HUES48 (cell line): ENCODE measurements at regions not wholly inside any gene's neighbourhood (a gene's known extent, or its start where the extent isn't known, plus 50 kb on each side); places are given as distances from the start of the nearest gene placed in this dataset.

Source experiments
- H3K27ac ChIP-seq: one replicate; pipeline ENCODE4 v1.7.0; 2013; ENCODE audit warnings: low read depth, low read length, inconsistent platforms
- H3K27me3 ChIP-seq: 2 replicates; pipeline ENCODE4 v1.6.1; 2013; ENCODE audit warnings: mild to moderate bottlenecking, low read length; ENCODE audit not compliant: control insufficient read depth, insufficient read depth
- H3K36me3 ChIP-seq: 2 replicates; pipeline ENCODE4 v1.6.1; 2013; ENCODE audit warnings: low read length; ENCODE audit not compliant: control insufficient read depth, insufficient read depth
- H3K4me1 ChIP-seq: 2 replicates; pipeline ENCODE4 v1.6.1; 2013; ENCODE audit warnings: mild to moderate bottlenecking, low read length; ENCODE audit not compliant: control insufficient read depth, insufficient read depth
- H3K4me3 ChIP-seq: 2 replicates; pipeline ENCODE4 v1.5.1; 2013; ENCODE audit warnings: mild to moderate bottlenecking, low read depth, low read length
- H3K9ac ChIP-seq: 2 replicates; pipeline ENCODE4 v1.6.1; 2013; ENCODE audit warnings: mild to moderate bottlenecking, low read depth, low read length, moderate library complexity
- H3K9me3 ChIP-seq: 2 replicates; pipeline ENCODE4 v1.6.1; 2013; ENCODE audit warnings: low read length; ENCODE audit not compliant: control insufficient read depth, insufficient read depth

GRCh38 chr18:10067670-10068659 is 154.1 kb downstream of the VAPA start:
- Histone ChIP-seq H3K27ac (no peak overlapping the region), H3K9ac (no peak overlapping the region), H3K4me1 (peaks cover 5% of the 10 kb centered on the region; the same call in 1 of the 2 replicates), H3K27me3 (no peaks in the 10 kb centered on the region), H3K4me3 (no peak overlapping the region), H3K9me3 (no peaks in the 10 kb centered on the region), H3K36me3 (no peaks in the 10 kb centered on the region)

- no peaks in the 10 kb centered on the region for H3K36me3 ChIP-seq
- H3K27me3 ChIP-seq: no peaks in the 10 kb centered on the region
- no peaks in the 10 kb centered on the region for H3K9me3 ChIP-seq
- H3K9ac ChIP-seq: no peak overlapping the region
- H3K4me1 ChIP-seq: peaks cover 5% of the 10 kb centered on the region; the same call in 1 of the 2 replicates
- no peak overlapping the region for H3K4me3 ChIP-seq
- no peak overlapping the region for H3K27ac ChIP-seq
Observed at GRCh38 chr18:10068766-10069567, 155.2 kb downstream of the VAPA start.

GRCh38 chr18:10070561-10071000 is 156.8 kb downstream of the VAPA start:
- H3K4me3 ChIP-seq: no peak overlapping the region
- H3K9ac ChIP-seq: no peak overlapping the region
- no peak overlapping the region for H3K27ac ChIP-seq
- H3K4me1 ChIP-seq: peaks cover 5% of the 10 kb centered on the region; the same call in 1 of the 2 replicates
- no peaks in the 10 kb centered on the region for H3K27me3 ChIP-seq
- no peaks in the 10 kb centered on the region for H3K36me3 ChIP-seq
- no peaks in the 10 kb centered on the region for H3K9me3 ChIP-seq

DNA sequence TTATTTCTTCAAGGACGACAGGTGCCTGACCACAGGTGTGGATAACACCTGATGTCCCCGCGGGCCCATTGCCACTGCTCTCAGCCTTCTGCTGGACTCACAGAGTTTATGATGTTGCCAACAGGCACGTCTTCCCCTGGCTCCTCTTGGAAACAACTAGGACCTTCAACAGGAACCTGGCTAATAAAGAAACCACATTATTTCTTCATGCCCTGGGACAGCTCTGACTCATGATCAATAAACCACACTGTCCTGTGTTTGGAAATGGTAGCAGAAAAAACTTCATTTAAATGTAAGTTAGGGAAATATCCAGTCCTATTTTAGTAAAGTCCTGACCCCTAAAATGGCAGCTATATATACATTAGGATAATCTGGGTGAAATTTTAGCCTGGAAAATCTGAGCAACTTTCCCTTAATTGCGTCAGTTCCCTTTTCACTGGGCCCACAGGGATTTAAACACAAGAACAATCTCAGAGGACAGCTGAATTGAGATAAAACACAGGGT is 158.9 kb downstream of the VAPA start:
- peaks cover 5% of the 10 kb centered on the region; the same call in 1 of the 2 replicates for H3K4me1 ChIP-seq
- H3K36me3 ChIP-seq: no peaks in the 10 kb centered on the region
- no peaks in the 10 kb centered on the region for H3K9me3 ChIP-seq
- H3K4me3 ChIP-seq: no peak overlapping the region
- no peak overlapping the region for H3K27ac ChIP-seq
- no peaks in the 10 kb centered on the region for H3K27me3 ChIP-seq
- H3K9ac ChIP-seq: no peak overlapping the region

DNA sequence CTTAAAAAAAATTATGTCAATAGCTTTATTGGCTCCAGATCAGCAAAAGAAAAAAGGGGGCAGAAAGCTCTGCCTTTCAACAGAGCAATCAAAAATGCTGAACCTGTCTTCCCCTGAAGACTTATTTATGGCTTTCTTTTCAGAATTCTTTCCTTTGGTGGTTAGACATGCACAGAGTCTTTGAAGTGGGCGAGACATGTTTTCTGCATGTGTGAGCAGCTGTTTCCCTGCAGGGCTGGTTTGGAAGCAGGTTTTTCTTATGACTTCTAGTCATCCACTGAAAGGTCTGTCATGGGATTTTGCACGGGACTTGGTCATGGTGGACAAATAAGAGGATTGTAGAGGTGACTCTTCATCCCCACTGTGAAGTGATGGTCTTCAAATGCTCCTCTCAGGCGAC is 160.3 kb downstream of the VAPA start:
- Histone ChIP-seq H3K4me1 (peaks cover 5% of the 10 kb centered on the region; the same call in 1 of the 2 replicates), H3K9ac (no peak overlapping the region), H3K27me3 (no peaks in the 10 kb centered on the region), H3K27ac (no peak overlapping the region), H3K4me3 (no peak overlapping the region), H3K9me3 (no peaks in the 10 kb centered on the region), H3K36me3 (no peaks in the 10 kb centered on the region)

DNA sequence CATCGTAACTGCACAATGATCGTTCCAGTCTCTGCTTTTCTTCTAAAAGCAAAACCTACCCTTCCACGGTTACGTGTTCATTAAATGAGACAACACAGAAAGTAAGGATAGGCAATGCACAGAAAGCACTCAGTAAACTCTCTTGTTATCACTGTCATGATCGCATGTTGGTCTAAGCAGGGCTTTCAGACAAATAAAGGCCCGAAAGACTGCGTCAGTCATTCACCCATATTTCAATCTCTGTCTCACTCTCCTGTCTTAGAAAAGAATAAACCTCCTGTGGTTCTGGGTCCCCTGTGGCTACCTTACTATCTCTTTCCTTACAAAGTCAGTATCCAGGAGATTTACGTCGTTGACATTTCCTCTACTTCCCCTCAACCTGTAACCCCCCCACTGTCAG is 160.9 kb downstream of the VAPA start:
- Histone ChIP-seq H3K9ac (no peak overlapping the region), H3K9me3 (no peaks in the 10 kb centered on the region), H3K4me3 (no peak overlapping the region), H3K27ac (no peak overlapping the region), H3K27me3 (no peaks in the 10 kb centered on the region), H3K36me3 (no peaks in the 10 kb centered on the region), H3K4me1 (peaks cover 5% of the 10 kb centered on the region; the same call in 1 of the 2 replicates)

- Histone ChIP-seq H3K36me3 (no peaks in the 10 kb centered on the region), H3K4me1 (no peaks in the 10 kb centered on the region), H3K4me3 (no peak overlapping the region), H3K9ac (no peak overlapping the region), H3K27ac (no peak overlapping the region), H3K9me3 (no peaks in the 10 kb centered on the region), H3K27me3 (no peaks in the 10 kb centered on the region)
Observed at GRCh38 chr18:10076502-10077030, 162.8 kb downstream of the VAPA start.

DNA sequence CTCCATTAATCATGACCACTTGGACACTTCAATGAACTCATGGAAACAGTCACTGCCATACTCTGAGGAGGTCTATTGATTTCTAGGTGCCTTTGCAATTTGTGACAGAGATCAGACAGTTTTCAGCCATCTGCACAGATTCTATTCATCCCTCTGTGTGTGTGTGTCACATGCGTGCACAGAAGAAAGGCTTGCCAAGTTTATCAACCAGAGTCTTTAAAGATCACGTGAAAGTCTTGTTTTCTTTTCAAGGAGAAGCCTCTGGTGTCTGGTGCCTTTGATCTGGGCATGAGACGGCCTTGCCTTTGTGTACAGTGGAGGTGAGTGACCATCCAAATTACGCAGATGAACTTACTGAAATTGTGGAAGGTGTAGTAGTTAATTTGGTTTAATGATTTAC is 164.2 kb downstream of the VAPA start:
- Histone ChIP-seq H3K36me3 (no peaks in the 10 kb centered on the region), H3K9me3 (peaks cover 5% of the 10 kb centered on the region), H3K4me3 (no peak overlapping the region), H3K9ac (no peak overlapping the region), H3K4me1 (no peaks in the 10 kb centered on the region), H3K27me3 (no peaks in the 10 kb centered on the region), H3K27ac (no peak overlapping the region)

DNA sequence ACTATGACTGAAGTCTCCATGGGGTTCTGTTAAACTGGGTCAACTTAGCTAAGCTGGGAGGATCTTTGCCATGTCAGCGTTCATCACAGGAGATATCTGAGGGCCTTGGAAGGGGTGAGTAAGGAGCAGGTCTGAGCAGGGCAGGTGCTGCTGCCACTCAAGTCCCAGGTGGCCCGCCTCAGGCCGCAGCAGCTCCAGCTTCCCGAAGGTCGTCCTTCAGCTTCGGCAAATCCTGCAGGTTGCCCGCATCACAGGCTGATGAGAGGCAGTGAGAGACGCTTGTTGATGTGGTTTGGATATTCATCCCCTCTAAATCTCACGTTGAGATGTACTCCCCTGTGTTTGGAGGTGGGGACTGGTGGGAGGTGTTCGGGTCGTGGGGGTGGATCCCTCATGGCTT is 166.6 kb downstream of the VAPA start:
- Histone ChIP-seq H3K9ac (no peak overlapping the region), H3K4me3 (no peak overlapping the region), H3K36me3 (no peaks in the 10 kb centered on the region), H3K27me3 (no peaks in the 10 kb centered on the region), H3K9me3 (peaks cover 11% of the 10 kb centered on the region), H3K27ac (no peak overlapping the region), H3K4me1 (no peaks in the 10 kb centered on the region)

DNA sequence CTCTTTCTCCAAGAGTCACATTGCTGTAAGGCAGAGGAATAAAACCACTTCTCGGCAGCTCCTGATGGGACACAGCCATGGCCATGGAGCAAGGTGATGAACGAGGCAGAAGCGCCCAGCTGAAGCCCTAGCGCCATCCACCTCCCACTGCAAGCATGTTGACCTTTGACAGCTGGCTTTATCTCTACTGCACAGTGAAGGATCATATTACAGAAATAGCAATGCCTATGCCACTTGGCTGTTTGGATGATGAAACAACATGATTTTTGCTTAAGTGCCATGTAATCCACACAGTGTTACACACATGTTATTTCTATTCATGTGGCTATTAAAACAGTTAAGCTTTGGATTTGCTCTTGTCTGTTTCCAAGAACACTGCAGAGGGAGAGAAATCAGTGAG is 167.7 kb downstream of the VAPA start:
- Histone ChIP-seq H3K9ac (no peak overlapping the region), H3K9me3 (peaks cover 11% of the 10 kb centered on the region), H3K27ac (no peak overlapping the region), H3K4me1 (no peaks in the 10 kb centered on the region), H3K27me3 (no peaks in the 10 kb centered on the region), H3K4me3 (no peak overlapping the region), H3K36me3 (no peaks in the 10 kb centered on the region)
